SK-N-SH treated with all-trans-retinoic acid at 6 μM for 48 hours (cell line): ENCODE measurements at regions not wholly inside any gene's neighbourhood (a gene's known extent, or its start where the extent isn't known, plus 50 kb on each side); places are given as distances from the start of the nearest gene placed in this dataset.

ENCODE experiments used
- ATAC-seq: fragments of 200-7000 bp; cut with Tn5 transposase; 3 replicates; pipeline ENCODE4 v1.9.1; 2020; ENCODE audit warnings: mild to moderate bottlenecking, moderate library complexity
- ARNTL ChIP-seq: fragments of 450-650 bp; formaldehyde crosslinking; IDR thresholded peaks from 2 replicates; pipeline ENCODE4 v1.5.0; 2020; ENCODE audit warnings: low read depth, mild to moderate bottlenecking, moderate library complexity, borderline replicate concordance
- BACH2 ChIP-seq: fragments of 250-450 bp; sonication (Bioruptor Pico); IDR thresholded peaks from 2 replicates; pipeline ENCODE4 v1.9.0; 2021; ENCODE audit warnings: mild to moderate bottlenecking, borderline replicate concordance
- CREB5 ChIP-seq: fragments of 250-450 bp; sonication (Bioruptor Pico); IDR thresholded peaks from 2 replicates; pipeline ENCODE4 v1.5.1; 2020; ENCODE audit warnings: low read depth, mild to moderate bottlenecking, moderate library complexity
- CSDC2 ChIP-seq: fragments of 250-450 bp; sonication (Bioruptor Pico); IDR thresholded peaks from 2 replicates; pipeline ENCODE4 v1.5.0; 2020; ENCODE audit warnings: mild to moderate bottlenecking, moderate library complexity
- CSRNP3 ChIP-seq: fragments of 250-450 bp; sonication (Bioruptor Pico); IDR thresholded peaks from 2 replicates; pipeline ENCODE4 v1.5.1; 2021; ENCODE audit warnings: mild to moderate bottlenecking, moderate library complexity
- ESRRG ChIP-seq: fragments of 250-450 bp; sonication (Bioruptor Pico); IDR thresholded peaks from 2 replicates; pipeline ENCODE4 v1.6.1; 2021; ENCODE audit warnings: mild to moderate bottlenecking
- GLIS3 ChIP-seq: fragments of 250-450 bp; sonication (Bioruptor Pico); IDR thresholded peaks from 2 replicates; pipeline ENCODE4 v1.5.0; 2020; ENCODE audit warnings: mild to moderate bottlenecking, moderate library complexity
- ISL1 ChIP-seq: fragments of 250-450 bp; sonication (Bioruptor Pico); IDR thresholded peaks from 2 replicates; pipeline ENCODE4 v2.1.2; 2022; ENCODE audit warnings: mild to moderate bottlenecking, moderate library complexity
- OSR1 ChIP-seq: fragments of 250-450 bp; sonication (Bioruptor Pico); IDR thresholded peaks from 2 replicates; pipeline ENCODE4 v1.8.0; 2022; ENCODE audit warnings: moderate library complexity, mild to moderate bottlenecking, inconsistent platforms
- PATZ1 ChIP-seq: fragments of 250-450 bp; sonication (Bioruptor Pico); IDR thresholded peaks from 2 replicates; pipeline ENCODE4 v1.8.0; 2020; ENCODE audit warnings: mild to moderate bottlenecking, moderate library complexity, borderline replicate concordance
- POU6F1 ChIP-seq: fragments of 250-450 bp; sonication (Bioruptor Pico); IDR thresholded peaks from 2 replicates; pipeline ENCODE4 v1.8.0; 2021; ENCODE audit warnings: low read depth, mild to moderate bottlenecking, moderate library complexity, borderline replicate concordance
- RARB ChIP-seq: fragments of 250-450 bp; sonication (Bioruptor Pico); IDR thresholded peaks from 2 replicates; pipeline ENCODE4 v1.8.0; 2021; ENCODE audit warnings: mild to moderate bottlenecking, moderate library complexity
- TCF4 ChIP-seq: fragments of 250-450 bp; sonication (Bioruptor Pico); IDR thresholded peaks from 2 replicates; pipeline ENCODE4 v1.8.0; 2021; ENCODE audit warnings: mild to moderate bottlenecking, moderate library complexity, borderline replicate concordance
- TOX ChIP-seq: fragments of 250-450 bp; sonication (Bioruptor Pico); IDR thresholded peaks from 2 replicates; pipeline ENCODE4 v1.8.0; 2021; ENCODE audit warnings: mild to moderate bottlenecking, moderate library complexity, borderline replicate concordance
- ZC3H10 ChIP-seq: fragments of 250-450 bp; sonication (Bioruptor Pico); IDR thresholded peaks from 2 replicates; pipeline ENCODE4 v1.5.1; 2021; ENCODE audit warnings: mild to moderate bottlenecking, moderate library complexity
- ZFP3 ChIP-seq: fragments of 250-450 bp; sonication (Bioruptor Pico); IDR thresholded peaks from 2 replicates; pipeline ENCODE4 v1.5.0; 2020; ENCODE audit warnings: mild to moderate bottlenecking, moderate library complexity
- ZFP30 ChIP-seq: fragments of 450-650 bp; formaldehyde crosslinking; IDR thresholded peaks from 2 replicates; pipeline ENCODE4 v1.5.0; 2022; ENCODE audit warnings: mild to moderate bottlenecking, moderate library complexity
- ZNF565 ChIP-seq: fragments of 450-650 bp; formaldehyde crosslinking; conservative IDR thresholded peaks from 2 replicates; pipeline ENCODE4 v1.5.0; 2020; ENCODE audit warnings: low read depth, mild to moderate bottlenecking, moderate library complexity
- ZNF70 ChIP-seq: fragments of 450-650 bp; formaldehyde crosslinking; IDR thresholded peaks from 2 replicates; pipeline ENCODE4 v1.5.0; 2020; ENCODE audit warnings: mild to moderate bottlenecking, moderate library complexity
- ZNF8 ChIP-seq: fragments of 450-650 bp; formaldehyde crosslinking; IDR thresholded peaks from 2 replicates; pipeline ENCODE4 v1.5.0; 2020; ENCODE audit warnings: mild to moderate bottlenecking, moderate library complexity

GRCh38 chr20:21812379-21812778 is 106.9 kb downstream of the PAX1 start:
- TF ChIP-seq CSDC2 (CRISPR knock-in tag), result no peak
- TF ChIP-seq ZNF565 (CRISPR knock-in tag), result no peak
- TF ChIP-seq, all 23 proteins: peak for 0
- ATAC-seq, result no peak

- TF ChIP-seq ISL1 (CRISPR knock-in tag), result no peak
- TF ChIP-seq CSRNP3 (CRISPR knock-in tag), result no peak
- no peak for TF ChIP-seq ZFP3 (CRISPR knock-in tag)
- no peak for TF ChIP-seq TOX (CRISPR knock-in tag)
- TF ChIP-seq RARB (CRISPR knock-in tag), result no peak
- no peak for TF ChIP-seq CSDC2 (CRISPR knock-in tag)
- TF ChIP-seq TCF4, result no peak
- TF ChIP-seq OSR1 (CRISPR knock-in tag), result no peak
- TF ChIP-seq ZNF70 (CRISPR knock-in tag), result no peak
- TF ChIP-seq ZFP30 (CRISPR knock-in tag), result no peak
- no peak for TF ChIP-seq ESRRG (CRISPR knock-in tag)
- no peak for TF ChIP-seq CREB5
- TF ChIP-seq, all 23 proteins: peak for 0
- ATAC-seq, result no peak
Observed at GRCh38 chr20:21809961-21810523, 104.6 kb downstream of the PAX1 start.

GRCh38 chr20:21808863-21809664 is 103.6 kb downstream of the PAX1 start:
- TF ChIP-seq ISL1 (CRISPR knock-in tag) (no peak), BACH2 (CRISPR knock-in tag) (no peak), CSRNP3 (CRISPR knock-in tag) (no peak), ZFP3 (CRISPR knock-in tag) (no peak), TOX (CRISPR knock-in tag) (no peak), CSDC2 (CRISPR knock-in tag) (no peak), ZNF8 (no peak), GLIS3 (no peak), ARNTL (CRISPR knock-in tag) (no peak), OSR1 (CRISPR knock-in tag) (no peak), POU6F1 (CRISPR knock-in tag) (no peak), ZNF70 (CRISPR knock-in tag) (no peak), TCF4 (no peak), PATZ1 (CRISPR knock-in tag) (no peak)
- TF ChIP-seq, all 23 proteins: peak for 0
- ATAC-seq, result peak; percentile 71

GRCh38 chr20:21808139-21808538 is 102.7 kb downstream of the PAX1 start:
- ATAC-seq, result no peak
- TF ChIP-seq RARB (CRISPR knock-in tag), result no peak
- no peak for TF ChIP-seq CREB5
- TF ChIP-seq BACH2 (CRISPR knock-in tag), result no peak
- no peak for TF ChIP-seq GLIS3
- no peak for TF ChIP-seq OSR1 (CRISPR knock-in tag)
- TF ChIP-seq CSRNP3 (CRISPR knock-in tag), result no peak
- TF ChIP-seq ESRRG (CRISPR knock-in tag), result no peak
- no peak for TF ChIP-seq CSDC2 (CRISPR knock-in tag)
- no peak for TF ChIP-seq TCF4
- no peak for TF ChIP-seq ZNF8
- no peak for TF ChIP-seq PATZ1 (CRISPR knock-in tag)
- TF ChIP-seq ZC3H10, result no peak
- TF ChIP-seq TOX (CRISPR knock-in tag), result no peak
